ENCODE measurements at regions not wholly inside any gene's neighbourhood (a gene's known extent, or its start where the extent isn't known, plus 50 kb on each side); places are given as distances from the start of the nearest gene placed in this dataset.
"Not testable (repeated sequence)": the region's sequence is repeated elsewhere in the genome, so short reads cannot be mapped to it uniquely, and the experiment has no call there.

DNA sequence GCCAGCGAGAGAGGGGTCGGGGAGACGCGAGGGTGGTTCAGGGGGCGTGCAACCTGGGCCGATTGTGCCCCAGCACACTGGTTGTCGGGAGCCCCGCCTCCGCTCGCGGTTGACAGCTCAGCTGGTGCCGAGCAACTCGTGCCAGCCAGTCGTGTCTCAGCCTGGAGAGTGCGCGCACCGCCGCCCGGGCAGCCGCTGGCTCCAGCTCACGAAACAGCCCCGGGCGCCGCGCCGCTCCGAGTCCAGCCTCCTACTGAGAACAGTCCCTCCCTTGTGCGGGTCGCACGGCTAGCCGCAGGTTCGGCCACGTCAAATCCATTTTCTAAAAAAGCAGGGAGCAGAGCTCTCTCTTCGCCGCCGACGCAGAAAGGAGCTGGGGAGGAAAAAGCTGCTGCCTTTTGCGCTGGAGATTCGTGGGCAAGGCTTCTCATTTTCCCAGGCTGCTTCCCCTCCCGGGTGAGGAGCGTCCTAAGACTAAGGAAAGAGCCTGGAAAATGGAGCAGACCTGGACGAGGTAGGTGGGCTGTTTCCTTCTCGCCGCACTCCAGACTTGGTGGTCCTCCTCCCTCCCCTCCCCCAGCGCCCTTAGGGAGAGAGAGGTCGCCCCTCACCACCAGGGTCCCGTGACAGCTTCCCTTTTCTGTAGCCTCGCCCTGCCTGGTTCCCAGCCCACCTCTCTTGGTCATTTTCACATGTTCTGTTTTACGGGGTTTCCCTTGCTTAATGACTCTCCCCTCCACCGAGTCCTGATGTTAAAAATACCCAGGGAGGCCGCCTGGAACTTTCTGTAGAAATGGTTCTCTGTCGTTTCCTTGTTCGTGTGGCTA, 56.7 kb upstream of the SEC22B start:
- not testable (repeated sequence) for DNase-seq

DNA sequence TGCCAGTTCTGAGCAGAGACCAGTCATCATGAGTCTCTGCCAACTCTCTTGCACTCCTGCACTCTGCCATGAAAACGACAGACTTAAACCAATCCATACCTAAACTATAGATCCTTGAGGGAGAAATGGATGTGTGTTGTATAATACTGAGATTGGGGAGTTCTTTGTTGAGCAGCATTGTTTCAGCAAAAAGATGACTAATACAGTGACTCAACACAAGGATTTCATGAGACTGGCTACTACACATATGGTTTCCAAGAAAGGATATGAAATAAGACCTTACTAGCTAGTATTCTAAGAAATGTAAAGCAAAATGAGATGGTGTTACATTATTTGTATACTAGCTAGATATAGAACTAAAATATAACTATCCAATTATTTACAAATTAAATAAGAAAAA, 53.5 kb upstream of the SEC22B start:
- DNase-seq: not testable (repeated sequence)
